OCI-LY1 (cell line): ENCODE measurements at regions not wholly inside any gene's neighbourhood (a gene's known extent, or its start where the extent isn't known, plus 50 kb on each side); places are given as distances from the start of the nearest gene placed in this dataset.

Experiments used
- H2AFZ ChIP-seq: fragments of 200-600 bp; sonication (generic), shearing (Covaris generic); 2 replicates; pipeline ENCODE4 v1.6.0; 2014; ENCODE audit warnings: antibody characterized with exemption, mild to moderate bottlenecking, low read length
- H3F3A ChIP-seq: fragments of 200-600 bp; sonication (generic), shearing (Covaris generic); 2 replicates; pipeline ENCODE4 v1.6.0; 2014; ENCODE audit warnings: mild to moderate bottlenecking, antibody characterized with exemption, low read length, moderate library complexity; ENCODE audit not compliant: insufficient read depth
- H3K27ac ChIP-seq: fragments of 200-600 bp; sonication (generic); 2 replicates; pipeline ENCODE4 v1.5.1; 2014; ENCODE audit warnings: low read length, mixed run types, mild to moderate bottlenecking, low read depth; ENCODE audit not compliant: poor library complexity, severe bottlenecking
- H3K27me3 ChIP-seq: fragments of 200-600 bp; sonication (generic); 2 replicates; pipeline ENCODE4 v1.6.0; 2014; ENCODE audit warnings: antibody characterized with exemption, mild to moderate bottlenecking, low read length, moderate library complexity; ENCODE audit not compliant: insufficient read depth
- H3K36me3 ChIP-seq: fragments of 200-600 bp; sonication (generic); 2 replicates; pipeline ENCODE4 v1.6.1; 2014; ENCODE audit warnings: mild to moderate bottlenecking, antibody characterized with exemption, low read length, moderate library complexity, mixed read lengths; ENCODE audit not compliant: insufficient read depth
- H3K4me1 ChIP-seq: fragments of 200-600 bp; sonication (generic); 2 replicates; pipeline ENCODE4 v1.5.1; 2014; ENCODE audit warnings: mild to moderate bottlenecking, low read length, moderate library complexity; ENCODE audit not compliant: insufficient read depth, severe bottlenecking
- H3K4me2 ChIP-seq: fragments of 200-600 bp; sonication (generic), shearing (Covaris generic); 2 replicates; pipeline ENCODE4 v1.6.1; 2014; ENCODE audit warnings: low read length
- H3K4me3 ChIP-seq: fragments of 200-600 bp; sonication (generic); 2 replicates; pipeline ENCODE4 v1.5.1; 2014; ENCODE audit warnings: low read length, low read depth, mild to moderate bottlenecking, mixed read lengths; ENCODE audit not compliant: poor library complexity, severe bottlenecking
- H3K79me2 ChIP-seq: fragments of 200-600 bp; shearing (Covaris generic); 2 replicates; pipeline ENCODE4 v1.6.1; 2016; ENCODE audit warnings: mixed run types, low read length, mixed read lengths; ENCODE audit not compliant: insufficient read depth
- H3K9ac ChIP-seq: fragments of 200-600 bp; sonication (generic), shearing (Covaris generic); 2 replicates; pipeline ENCODE4 v1.6.1; 2014; ENCODE audit warnings: mild to moderate bottlenecking, low read length, mixed read lengths
- H3K9me2 ChIP-seq: fragments of 200-600 bp; sonication (generic), shearing (Covaris generic); 2 replicates; pipeline ENCODE4 v1.6.1; 2014; ENCODE audit warnings: low read depth, mild to moderate bottlenecking, low read length, mixed read lengths
- H3K9me3 ChIP-seq: fragments of 200-600 bp; shearing (Covaris generic); 2 replicates; pipeline ENCODE4 v1.6.1; 2014; ENCODE audit warnings: low read length, mixed read lengths
- H4K20me1 ChIP-seq: fragments of 200-600 bp; sonication (generic), shearing (Covaris generic); 2 replicates; pipeline ENCODE4 v1.6.0; 2016; ENCODE audit warnings: mild to moderate bottlenecking, low read length; ENCODE audit not compliant: insufficient read depth
- EZH2 ChIP-seq: fragments of 200-600 bp; sonication (generic), shearing (Covaris generic); IDR thresholded peaks from 2 replicates; pipeline ENCODE4 v1.8.0; 2017; ENCODE audit warnings: borderline replicate concordance, mixed run types, mild to moderate bottlenecking, antibody characterized with exemption, low read length, moderate library complexity, mixed read lengths
- TF ChIP-seq, protein P1 (sequence below): fragments of 200-600 bp; sonication (generic), shearing (Covaris generic); IDR thresholded peaks from 2 replicates; pipeline ENCODE4 v1.5.1; 2017; ENCODE audit warnings: mild to moderate bottlenecking, antibody characterized with exemption, low read length, moderate library complexity, mixed read lengths

DNA sequence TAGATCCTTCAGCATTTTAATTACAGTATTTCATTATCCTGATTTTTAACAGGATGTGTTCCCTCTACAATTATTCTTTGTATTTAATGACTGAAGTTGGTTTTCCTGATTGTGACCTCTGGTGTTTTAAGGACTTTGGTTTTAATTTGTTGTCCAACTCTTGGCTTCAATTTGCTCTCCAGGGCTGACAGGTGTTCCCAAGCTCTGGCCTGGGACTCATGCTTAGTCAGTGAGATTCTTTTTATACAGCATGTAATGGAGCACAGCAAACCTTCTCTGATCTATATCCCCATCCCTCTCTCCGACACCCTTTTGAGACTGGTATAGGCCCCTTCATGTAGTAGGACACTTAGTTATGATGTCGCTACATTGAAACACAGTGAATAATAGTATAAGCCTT, 896.3 kb downstream of the TSN start:
- Histone ChIP-seq H3K79me2 (no peaks in the 10 kb centered on the region), H3K27me3 (no peaks in the 10 kb centered on the region), H3K9me2 (no peaks in the 10 kb centered on the region), H3K4me3 (no peak overlapping the region), H3K4me1 (no peaks in the 10 kb centered on the region), H3K27ac (no peak overlapping the region), H2AFZ (no peak overlapping the region), H4K20me1 (no peaks in the 10 kb centered on the region), H3K9me3 (no peaks in the 10 kb centered on the region), H3K36me3 (no peaks in the 10 kb centered on the region), H3F3A (no peaks in the 10 kb centered on the region), H3K4me2 (no peak overlapping the region), H3K9ac (no peak overlapping the region)
- TF ChIP-seq, protein P1, sequence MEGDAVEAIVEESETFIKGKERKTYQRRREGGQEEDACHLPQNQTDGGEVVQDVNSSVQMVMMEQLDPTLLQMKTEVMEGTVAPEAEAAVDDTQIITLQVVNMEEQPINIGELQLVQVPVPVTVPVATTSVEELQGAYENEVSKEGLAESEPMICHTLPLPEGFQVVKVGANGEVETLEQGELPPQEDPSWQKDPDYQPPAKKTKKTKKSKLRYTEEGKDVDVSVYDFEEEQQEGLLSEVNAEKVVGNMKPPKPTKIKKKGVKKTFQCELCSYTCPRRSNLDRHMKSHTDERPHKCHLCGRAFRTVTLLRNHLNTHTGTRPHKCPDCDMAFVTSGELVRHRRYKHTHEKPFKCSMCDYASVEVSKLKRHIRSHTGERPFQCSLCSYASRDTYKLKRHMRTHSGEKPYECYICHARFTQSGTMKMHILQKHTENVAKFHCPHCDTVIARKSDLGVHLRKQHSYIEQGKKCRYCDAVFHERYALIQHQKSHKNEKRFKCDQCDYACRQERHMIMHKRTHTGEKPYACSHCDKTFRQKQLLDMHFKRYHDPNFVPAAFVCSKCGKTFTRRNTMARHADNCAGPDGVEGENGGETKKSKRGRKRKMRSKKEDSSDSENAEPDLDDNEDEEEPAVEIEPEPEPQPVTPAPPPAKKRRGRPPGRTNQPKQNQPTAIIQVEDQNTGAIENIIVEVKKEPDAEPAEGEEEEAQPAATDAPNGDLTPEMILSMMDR: no peak
- TF ChIP-seq EZH2: no peak

GRCh38 chr2:122652670-122653069, 897.2 kb downstream of the TSN start:
- Histone ChIP-seq H3F3A (no peaks in the 10 kb centered on the region), H3K9me3 (no peaks in the 10 kb centered on the region), H3K27ac (no peak overlapping the region), H4K20me1 (no peaks in the 10 kb centered on the region), H3K9me2 (no peaks in the 10 kb centered on the region), H3K4me1 (no peaks in the 10 kb centered on the region), H3K4me2 (no peak overlapping the region), H2AFZ (no peak overlapping the region), H3K4me3 (no peak overlapping the region), H3K79me2 (no peaks in the 10 kb centered on the region), H3K36me3 (no peaks in the 10 kb centered on the region), H3K27me3 (no peaks in the 10 kb centered on the region), H3K9ac (no peak overlapping the region)
- TF ChIP-seq, protein P1: no peak
- TF ChIP-seq EZH2: no peak

DNA sequence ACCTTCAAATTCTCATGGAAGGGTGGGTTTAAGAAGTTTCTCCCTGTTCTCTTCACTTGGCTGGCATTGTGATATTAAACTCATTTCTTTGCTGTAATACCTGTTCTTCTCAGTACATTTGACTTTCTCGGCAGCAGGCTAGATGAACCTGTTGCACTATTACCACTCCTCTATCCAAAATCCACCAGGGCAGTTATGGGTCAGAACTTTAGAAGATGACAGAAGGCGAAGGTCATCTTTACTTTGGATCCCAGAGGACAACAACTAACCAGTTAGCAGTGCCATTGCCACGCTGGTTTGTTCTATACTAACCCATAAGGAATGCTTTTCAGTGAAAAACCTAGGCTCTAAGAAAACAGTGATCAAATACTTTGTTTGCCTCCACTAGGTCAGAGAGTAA, 901.0 kb downstream of the TSN start:
- Histone ChIP-seq H3K4me2 (no peak overlapping the region), H3K79me2 (no peaks in the 10 kb centered on the region), H4K20me1 (no peaks in the 10 kb centered on the region), H3K9me2 (no peaks in the 10 kb centered on the region; the same call in 1 of the 2 replicates), H3K36me3 (no peaks in the 10 kb centered on the region), H3K9me3 (no peaks in the 10 kb centered on the region), H3K27me3 (no peaks in the 10 kb centered on the region), H3K27ac (no peak overlapping the region), H3K4me3 (no peak overlapping the region), H3K9ac (no peak overlapping the region), H2AFZ (no peak overlapping the region), H3F3A (no peaks in the 10 kb centered on the region), H3K4me1 (no peaks in the 10 kb centered on the region)
- TF ChIP-seq, protein P1: no peak
- no peak for TF ChIP-seq EZH2
